Uterus (tissue), 2 donors: ENCODE measurements at regions not wholly inside any gene's neighbourhood (a gene's known extent, or its start where the extent isn't known, plus 50 kb on each side); places are given as distances from the start of the nearest gene placed in this dataset.

Source experiments
- CTCF ChIP-seq, 4 experiments: fragments of 200-600 bp in 2 of 4; fragments of 450-650 bp in 2 of 4; sonication (generic) in 2 of 4; IDR thresholded peaks; one replicate each; pipeline ENCODE4 v1.5.1; 2016 to 2019; ENCODE audit warnings: antibody characterized with exemption in 4 of 4, mild to moderate bottlenecking in 2 of 4, moderate library complexity in 1 of 4
- POLR2A ChIP-seq, 2 donors: fragments of 450-650 bp; IDR thresholded peaks; one replicate each; pipeline ENCODE4 v1.6.1; 2016; ENCODE audit warnings: antibody characterized with exemption in 2 of 2, mild to moderate bottlenecking in 1 of 2, moderate library complexity in 1 of 2

- TF ChIP-seq CTCF (IDR thresholded peaks at IDR 0.05) = no peak
- no peak for TF ChIP-seq POLR2A (IDR thresholded peaks at IDR 0.05)
These were observed 57.1 kb upstream of the AFDN start for GRCh38 chr6:167769408-167770190.
